Omental fat pad (tissue), 3 donors: ENCODE measurements at regions not wholly inside any gene's neighbourhood (a gene's known extent, or its start where the extent isn't known, plus 50 kb on each side); places are given as distances from the start of the nearest gene placed in this dataset.

Experiments
- ATAC-seq: fragments of 150-250 bp; one replicate; pipeline ENCODE4 v1.9.1; 2016; ENCODE audit warnings: mild to moderate bottlenecking, moderate library complexity; ENCODE audit not compliant: low FRiP score
- DNase-seq: peaks from one replicate; pipeline ENCODE4 v3.0.0-alpha.2; 2019; ENCODE audit warnings: low spot score
- CTCF ChIP-seq, 3 donors: fragments of 450-650 bp; IDR thresholded peaks; one replicate each; pipeline ENCODE4 v1.5.1; 2016 to 2017; ENCODE audit warnings: antibody characterized with exemption in 3 of 3, mild to moderate bottlenecking in 3 of 3, moderate library complexity in 2 of 3

- no peak for TF ChIP-seq CTCF (IDR thresholded peaks at IDR 0.05)
- ATAC-seq (no peak), DNase-seq (no peak)
Measured at GRCh38 chr12:63029676-63030075, 94.7 kb upstream of the PPM1H start.

- ATAC-seq: no peak
- no peak for TF ChIP-seq CTCF (IDR thresholded peaks at IDR 0.05)
Measured at GRCh38 chr12:63028951-63029350, 94.0 kb upstream of the PPM1H start.

GRCh38 chr12:63025116-63025515 is 90.2 kb upstream of the PPM1H start:
- no peak for TF ChIP-seq CTCF (IDR thresholded peaks at IDR 0.05)
- ATAC-seq (no peak), DNase-seq (no peak)

More at GRCh38 chr12:63028951-63029350, 94.0 kb upstream of the PPM1H start:
- DNase-seq: no peak

GRCh38 chr12:63023926-63024325 is 89.0 kb upstream of the PPM1H start:
- no peak for TF ChIP-seq CTCF (IDR thresholded peaks at IDR 0.05)
- DNase-seq (no peak), ATAC-seq (no peak)

- no peak for TF ChIP-seq CTCF (IDR thresholded peaks at IDR 0.05)
- no peak for DNase-seq
- no peak for ATAC-seq
Measured at GRCh38 chr12:63021116-63021515, 86.2 kb upstream of the PPM1H start.

- DNase-seq: no peak
- ATAC-seq: no peak
- no peak for TF ChIP-seq CTCF (IDR thresholded peaks at IDR 0.05)
Measured at GRCh38 chr12:63020269-63020668, 85.3 kb upstream of the PPM1H start.

GRCh38 chr12:63018273-63018672 is 83.3 kb upstream of the PPM1H start:
- no peak for DNase-seq
- TF ChIP-seq CTCF (IDR thresholded peaks at IDR 0.05): no peak
- ATAC-seq: no peak
